HG03442 (cell line): ENCODE measurements at regions not wholly inside any gene's neighbourhood (a gene's known extent, or its start where the extent isn't known, plus 50 kb on each side); places are given as distances from the start of the nearest gene placed in this dataset.

Experiments used
- ATAC-seq: cut with Tn5 transposase; IDR thresholded peaks from one replicate; pipeline ENCODE4 v1.9.1; 2021; ENCODE audit warnings: mild to moderate bottlenecking, moderate library complexity; ENCODE audit not compliant: unreplicated experiment

DNA sequence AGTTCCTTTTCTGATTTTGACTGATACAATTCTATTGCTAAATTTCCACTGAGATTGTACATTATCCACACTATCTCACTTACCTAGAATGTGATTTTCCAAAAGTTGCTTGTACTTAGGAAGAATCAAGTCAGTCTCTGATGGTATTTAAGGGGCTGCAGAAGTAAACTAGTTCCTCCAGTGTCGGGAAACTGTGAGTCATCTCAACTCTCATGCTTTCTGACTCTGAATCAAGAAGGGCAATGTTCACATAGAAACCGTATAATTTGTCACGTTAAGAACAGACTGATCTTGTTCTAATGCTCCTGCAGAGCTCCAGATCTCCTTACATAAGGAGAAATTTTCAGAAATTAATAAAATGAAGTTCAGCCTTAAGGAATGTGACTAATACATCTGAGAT, 369.3 kb downstream of the KLF5 start:
- no peak for ATAC-seq

DNA sequence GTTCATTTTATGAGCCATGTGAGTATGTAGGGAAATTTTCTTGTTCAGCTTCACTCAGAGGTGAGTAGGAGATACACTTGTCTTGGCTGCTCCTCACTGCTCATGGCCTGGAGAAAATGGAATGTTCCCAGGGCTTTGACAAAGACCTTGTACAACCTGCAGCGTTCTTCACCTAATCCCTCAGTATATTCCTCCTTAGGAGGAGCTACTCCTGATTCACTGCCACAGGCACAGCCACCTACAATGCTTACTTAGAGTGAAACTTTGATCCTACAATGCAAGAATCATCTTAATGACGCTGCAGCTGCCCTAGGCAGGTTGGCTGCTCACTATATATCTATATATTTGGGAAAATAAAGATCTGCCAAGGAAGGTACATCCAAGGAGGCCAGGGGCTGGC, 364.2 kb downstream of the KLF5 start:
- ATAC-seq, result no peak

DNA sequence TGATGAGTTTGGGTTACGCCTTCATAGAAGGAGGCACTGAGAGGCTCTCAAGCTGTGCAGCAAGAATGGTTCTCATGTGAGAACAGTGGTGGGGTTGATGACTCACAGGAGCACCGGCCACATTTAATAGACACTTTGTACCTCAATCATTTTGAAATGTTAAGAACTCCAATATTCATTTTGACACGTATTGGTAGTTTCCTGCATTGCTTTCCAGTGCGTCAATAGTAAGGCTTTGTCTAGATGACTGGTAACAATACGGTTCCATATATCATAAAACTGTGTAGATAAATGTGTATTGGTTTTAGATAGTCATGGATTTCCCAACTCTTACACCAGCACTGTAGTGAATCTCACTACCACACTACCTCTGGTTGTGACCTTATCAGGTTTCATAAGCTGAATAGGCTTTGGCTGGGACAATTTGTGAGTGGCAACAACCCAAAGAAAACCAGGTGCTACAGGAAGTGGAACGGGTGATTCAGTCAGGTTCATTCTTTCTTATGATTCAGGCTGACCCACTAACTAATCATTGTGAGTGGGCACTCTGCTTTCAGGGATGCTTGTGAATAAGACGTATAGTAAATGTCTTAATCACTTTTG, 362.6 kb downstream of the KLF5 start:
- ATAC-seq, result no peak

DNA sequence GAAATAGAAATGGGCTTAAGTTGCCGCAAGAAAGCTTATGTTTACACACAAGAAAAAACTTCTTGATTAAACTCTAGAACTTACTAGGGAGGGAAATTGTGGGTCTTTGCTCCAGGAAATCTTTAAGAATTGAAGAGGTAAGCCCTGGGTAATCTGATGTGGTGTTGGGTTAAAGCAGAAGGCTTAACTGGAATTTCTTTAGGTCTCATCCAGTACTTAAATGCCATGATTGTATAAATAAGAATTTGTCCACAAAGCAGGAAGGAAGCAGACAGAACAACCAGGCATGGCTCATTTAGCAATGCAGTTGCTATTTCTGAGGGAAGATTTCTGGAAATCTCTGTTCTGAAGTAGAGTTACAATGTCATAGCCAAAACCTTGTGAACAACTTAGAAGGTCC, 360.4 kb downstream of the KLF5 start:
- ATAC-seq, result no peak

DNA sequence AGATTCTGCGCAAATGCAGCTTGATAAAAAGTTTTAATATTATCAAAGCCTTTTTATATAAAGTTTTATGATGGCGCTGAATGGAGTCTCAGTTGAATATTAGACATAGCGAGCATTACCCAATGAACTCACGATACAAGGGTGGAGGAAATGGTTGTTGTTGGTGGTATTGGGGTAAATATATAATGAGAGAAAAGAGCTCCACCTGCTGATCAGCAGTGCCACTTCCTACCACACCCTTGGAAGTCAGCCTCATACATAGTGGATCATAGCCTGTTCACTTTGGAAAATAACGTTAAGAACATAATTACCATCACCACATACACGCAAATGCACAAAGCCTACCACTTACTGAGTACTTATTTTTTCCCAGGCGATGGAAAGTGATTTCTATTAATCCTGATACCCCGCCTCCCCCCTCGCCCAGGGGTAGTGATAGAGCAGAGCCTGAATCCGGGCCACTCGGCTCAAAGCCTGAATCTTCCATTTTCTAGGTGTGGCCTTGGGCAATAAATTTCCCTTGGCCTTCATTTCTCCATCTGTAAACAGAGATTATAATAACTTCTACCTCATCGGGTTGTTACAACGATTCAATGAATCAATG, 358.3 kb downstream of the KLF5 start:
- ATAC-seq, result no peak

DNA sequence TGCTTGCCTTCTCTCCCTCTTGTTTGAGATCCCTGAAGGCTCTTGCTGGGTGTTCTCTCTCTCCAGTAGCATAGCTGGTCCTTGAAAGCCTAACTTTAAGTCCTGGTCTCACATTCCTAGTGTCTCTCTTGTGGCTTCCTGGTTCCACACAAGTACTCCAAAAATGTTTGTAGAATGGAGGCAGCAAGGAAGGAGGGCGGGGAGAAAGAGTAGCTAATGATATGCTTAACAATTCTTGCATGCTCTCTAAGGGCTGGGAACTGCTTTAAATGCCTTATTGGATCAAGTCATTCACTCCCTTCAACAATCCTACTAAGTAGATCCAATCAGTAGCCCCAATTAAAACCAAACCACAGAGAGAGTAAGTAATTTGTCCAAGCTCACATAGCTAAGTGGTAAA, 357.3 kb downstream of the KLF5 start:
- no peak for ATAC-seq

DNA sequence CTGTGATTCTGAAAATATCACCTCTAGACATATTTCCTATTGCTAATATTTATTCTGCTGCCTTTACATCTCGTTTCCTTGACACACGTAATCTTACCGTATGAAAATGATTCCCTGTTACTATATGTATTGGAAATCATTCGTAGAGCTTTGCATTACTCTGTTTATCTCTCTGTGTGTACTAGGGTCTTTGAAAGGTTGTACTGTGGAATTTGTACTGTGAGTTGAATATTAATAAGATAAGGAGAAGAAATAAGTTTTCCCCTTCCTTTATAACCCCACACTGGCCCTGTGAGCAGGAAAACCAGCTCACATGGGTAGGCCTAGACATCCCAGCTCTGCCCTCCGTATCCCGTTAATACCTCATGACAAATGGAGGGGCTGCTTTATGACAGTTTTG, 354.9 kb downstream of the KLF5 start:
- ATAC-seq, result no peak

DNA sequence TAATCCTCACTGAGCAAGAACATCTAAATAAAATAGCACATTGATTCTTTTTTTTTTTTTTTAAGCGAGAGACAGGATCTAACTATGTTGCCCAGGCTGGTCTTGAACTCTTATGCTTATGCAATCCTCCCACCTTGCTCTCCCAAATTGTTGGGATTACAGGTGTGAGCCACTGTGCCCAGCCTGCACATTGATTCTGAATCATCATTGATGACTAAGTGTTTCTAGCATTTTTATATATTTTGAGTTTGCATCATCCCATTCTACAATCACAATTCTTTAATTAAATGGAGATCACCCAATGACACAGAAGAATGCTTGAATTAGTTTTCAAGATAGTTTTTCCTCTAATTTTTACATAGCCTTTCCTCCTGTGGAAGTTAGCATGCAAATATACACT, 354.1 kb downstream of the KLF5 start:
- ATAC-seq, result no peak

DNA sequence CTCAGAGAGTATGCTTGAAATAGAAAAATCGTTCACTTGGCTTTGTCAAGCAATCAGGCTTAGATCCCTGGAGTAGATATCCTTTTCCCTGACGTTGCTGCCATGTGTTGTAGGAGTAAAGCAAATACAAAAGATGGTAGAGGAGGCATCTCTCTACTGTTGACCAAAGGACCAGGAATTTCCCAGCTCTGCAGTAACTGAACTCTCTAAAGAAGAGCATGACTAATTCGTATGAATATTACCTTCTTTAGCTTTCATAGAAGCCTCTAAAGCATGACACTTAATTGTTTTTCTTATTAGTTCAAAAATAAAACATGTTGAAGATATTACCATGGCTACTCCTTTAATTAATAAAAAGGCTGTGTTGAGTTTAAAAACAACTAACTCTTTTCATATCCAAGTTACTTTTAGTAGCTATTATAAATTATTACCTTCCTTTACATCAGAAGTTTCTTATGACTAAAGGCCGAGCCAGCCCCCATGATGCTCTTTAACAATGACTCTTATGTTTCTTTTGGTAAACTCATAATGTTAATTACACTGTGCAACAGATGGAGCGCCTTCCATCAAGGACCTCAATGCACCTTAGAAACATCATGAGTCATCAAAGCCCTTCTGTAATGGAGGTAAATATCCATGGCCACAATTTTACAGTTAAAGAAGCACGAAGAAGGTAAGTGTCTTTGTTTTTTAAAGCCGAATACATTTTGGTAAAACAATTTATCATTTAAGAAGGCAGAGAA, 352.4 kb downstream of the KLF5 start:
- no peak for ATAC-seq

DNA sequence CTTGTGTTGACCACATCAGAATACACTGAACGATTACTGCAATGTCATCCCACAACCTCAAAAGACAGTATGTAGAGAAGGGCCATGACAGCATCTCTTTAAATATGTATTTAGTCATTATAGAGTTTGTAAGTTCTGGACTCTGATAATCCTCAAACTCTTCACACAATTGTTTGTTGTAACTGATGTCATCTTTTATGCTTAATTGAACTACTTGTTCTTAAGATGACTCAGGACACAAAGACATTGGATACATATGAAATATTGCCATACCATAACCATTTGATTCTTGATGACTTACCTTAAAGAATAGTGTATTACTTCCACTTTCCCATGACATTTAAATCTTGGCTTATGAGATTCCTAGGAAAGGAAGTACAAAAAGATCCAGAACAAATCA, 347.6 kb downstream of the KLF5 start:
- ATAC-seq, result no peak

DNA sequence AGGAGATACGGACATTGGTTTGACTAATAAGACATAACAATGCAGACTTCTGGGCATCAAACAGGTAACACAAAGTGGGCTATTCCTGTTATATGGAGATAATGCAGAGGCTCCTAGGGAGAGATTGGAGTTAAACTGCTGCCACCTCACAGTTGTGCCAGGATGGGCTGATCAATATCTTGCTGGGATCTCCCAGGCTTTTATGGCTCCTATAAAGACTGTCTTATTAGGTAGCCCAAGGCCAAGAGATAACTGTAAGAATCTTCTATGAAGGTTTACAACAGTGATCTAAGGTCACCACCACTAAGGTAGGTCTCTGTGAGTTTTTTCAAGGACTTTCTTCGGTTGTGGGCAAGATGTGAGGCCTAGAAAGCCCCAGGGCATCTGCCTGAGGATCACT, 345.8 kb downstream of the KLF5 start:
- ATAC-seq, result no peak

DNA sequence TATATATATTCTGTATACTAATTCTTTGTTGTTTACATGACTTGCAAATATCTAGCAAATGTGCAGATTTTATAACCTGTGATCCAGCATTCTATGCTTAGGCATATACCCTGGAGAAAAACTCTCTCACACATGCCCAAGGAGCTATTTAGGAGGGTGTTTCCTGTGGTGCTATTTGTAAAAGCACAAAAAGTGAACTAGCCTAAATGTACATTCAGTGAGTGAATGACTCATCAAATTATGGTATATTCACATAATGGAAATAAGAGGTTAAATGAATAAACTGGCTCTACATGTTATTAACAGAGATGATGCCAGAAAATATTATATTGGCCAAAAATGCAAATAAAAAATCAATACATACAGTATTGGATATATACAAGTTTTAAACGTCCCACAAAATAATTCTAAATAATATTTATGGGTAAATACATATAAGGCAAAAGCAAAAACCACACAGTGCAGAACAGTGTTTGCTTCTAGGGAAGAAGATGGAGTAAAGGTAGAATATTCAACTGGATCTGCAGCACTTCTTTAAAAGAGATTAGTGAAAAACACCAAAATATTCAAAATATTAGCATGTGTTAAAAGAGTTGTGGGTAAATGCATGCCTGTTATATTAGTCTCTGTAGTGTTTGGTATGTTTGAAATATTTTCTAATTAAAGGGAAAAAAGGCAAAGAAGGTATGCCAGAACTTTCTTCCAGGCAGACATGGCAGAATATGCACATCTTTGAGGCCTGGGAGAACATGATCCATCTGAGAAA, 344.7 kb downstream of the KLF5 start:
- no peak for ATAC-seq

DNA sequence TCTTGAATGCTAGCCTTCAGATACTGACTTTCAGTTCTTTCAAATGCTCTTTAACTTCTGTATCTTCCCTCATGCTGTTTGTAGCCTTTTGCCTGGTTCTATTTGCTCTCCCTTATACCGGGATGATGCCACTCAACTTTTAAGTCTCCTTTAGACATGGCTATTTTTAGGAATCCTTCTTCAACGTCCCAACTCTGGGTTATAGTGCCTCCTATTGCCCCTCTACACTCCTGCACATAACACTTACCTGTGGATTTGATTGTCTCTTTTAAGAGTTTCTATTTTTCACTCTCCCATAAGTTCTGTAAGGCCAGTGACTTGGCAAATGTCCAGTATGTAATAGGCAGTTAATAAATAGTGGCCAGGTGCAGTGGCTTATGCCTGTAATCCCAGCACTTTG, 343.0 kb downstream of the KLF5 start:
- ATAC-seq, result no peak

DNA sequence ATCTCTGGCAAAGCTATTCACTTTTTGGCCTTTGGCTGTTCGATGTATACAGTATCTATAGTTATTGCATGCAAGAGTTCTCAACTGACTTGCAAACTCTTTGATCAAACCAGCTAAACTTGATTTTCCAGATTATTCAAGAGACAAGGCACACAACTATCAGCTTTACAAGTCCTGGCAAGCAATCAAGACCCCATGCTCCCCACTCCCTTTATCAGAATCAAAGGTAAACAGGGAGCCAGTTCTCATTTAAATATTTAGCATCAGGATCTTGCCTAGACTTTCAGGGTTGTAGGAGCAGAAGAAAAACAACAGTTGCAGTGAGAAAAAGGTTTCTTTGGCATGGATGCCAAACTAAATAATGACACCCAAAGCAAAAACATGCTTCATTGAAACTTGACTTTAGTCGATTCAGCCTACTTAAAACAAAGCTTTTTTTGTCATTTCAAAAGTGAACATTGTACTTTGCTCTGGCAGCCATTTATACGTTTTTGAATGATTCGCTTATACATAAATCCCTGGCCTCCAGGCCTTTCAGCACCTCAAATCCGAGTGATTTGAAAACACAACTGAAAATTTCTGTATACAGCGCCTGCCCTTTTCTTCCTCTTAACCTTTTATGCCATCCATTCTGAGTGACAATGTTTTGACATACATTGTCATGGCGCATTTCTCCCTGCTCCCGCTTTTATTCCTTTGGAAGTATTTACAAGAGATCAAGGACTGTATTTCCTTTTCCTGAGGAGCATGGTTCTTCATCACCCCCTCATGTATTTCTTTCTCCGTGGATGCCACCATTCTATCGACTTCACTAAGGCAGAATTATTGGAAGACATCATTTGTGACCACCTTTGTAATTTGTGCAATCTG, 340.8 kb downstream of the KLF5 start:
- ATAC-seq, result no peak

DNA sequence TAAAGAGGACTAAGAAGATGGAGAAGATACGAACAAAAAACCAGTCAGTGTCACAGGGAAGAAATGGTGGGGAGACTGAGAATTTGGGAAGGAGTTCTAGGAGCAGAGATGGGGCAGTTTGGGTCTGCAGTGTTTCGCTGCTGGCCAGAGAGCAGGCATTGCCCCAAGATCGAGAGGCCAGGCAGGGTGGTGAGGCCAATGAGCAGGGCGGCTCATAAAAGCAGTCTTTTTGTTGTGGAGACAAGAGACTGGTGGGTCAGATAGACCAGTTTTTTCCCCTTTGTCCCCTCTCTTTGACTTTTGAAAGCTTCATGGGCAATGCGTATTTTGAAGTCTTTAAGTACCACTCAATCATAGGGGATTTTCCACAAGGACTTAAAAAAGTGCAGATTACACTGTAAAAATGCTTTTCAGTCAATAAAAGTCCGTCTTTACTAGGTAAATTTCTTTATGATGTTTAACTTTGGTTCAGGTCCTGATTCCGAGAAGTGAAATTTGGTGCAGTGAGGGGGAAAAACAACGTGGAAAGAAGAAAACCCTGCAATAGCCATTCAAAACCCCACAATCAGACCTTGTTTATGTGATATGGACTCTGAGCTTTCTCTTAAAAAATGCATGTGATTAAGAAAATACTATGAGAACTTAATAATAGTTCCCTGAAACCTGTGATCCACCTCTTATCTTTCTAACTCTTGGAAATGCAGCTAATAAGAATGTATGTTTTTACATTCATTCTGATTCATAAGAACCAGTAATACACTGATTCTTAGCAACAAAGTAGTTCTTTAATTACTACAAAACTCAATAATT, 338.9 kb downstream of the KLF5 start:
- ATAC-seq, result no peak

DNA sequence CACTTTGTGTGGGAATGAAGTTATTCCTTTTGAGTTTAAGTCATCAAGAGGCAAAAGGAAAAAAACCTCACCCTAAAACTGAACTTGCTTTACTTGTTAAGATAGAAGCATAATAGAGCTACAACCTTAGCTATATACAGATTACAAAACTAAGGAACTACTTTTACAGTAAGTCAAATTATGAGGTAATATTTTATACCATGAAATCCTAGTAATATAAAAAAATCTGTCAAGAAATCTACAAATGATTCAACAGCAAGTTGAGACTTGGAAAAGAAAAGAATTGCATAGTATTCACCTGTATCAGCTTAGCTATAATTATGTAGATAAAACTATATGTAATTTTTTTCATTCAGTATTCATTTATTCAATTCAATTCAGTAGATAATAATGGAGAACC, 335.3 kb downstream of the KLF5 start:
- ATAC-seq, result no peak

DNA sequence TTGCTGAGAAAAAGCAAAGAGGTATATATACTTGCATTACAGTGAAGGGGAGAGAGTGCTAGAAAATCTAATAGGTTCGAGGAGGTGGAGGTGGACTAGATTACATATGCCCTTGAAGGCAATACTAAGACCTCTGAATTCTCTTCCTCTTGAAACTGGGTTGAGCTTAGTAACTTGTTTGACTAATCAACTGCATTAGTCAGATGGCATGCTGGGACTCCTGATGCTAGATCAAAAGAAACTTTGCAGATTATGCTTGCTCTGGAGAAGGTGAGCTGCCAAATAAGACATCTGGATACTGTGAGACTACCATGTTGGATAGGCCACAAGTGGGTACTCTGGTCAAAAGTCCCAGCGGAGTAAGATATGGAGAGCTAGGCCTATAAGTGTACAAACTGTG, 331.3 kb downstream of the KLF5 start:
- ATAC-seq, result no peak

DNA sequence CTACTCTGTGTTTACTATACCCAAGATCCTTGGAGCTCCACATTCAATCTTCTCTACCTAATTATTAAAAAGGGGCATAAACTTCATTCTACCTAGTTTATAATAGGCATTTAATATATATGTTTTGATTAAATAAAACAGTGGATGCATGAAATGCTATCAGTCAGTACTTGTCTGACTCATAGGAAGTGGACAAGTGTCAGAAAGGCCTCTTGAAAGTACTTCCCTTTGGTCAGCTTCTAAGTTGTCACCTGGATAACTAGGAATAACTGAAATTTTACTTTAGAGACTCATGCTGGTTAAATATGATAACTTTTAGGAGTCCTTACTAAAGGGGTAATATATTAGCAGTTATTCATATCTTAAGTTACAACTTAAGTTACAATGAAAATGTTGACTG, 329.8 kb downstream of the KLF5 start:
- no peak for ATAC-seq

DNA sequence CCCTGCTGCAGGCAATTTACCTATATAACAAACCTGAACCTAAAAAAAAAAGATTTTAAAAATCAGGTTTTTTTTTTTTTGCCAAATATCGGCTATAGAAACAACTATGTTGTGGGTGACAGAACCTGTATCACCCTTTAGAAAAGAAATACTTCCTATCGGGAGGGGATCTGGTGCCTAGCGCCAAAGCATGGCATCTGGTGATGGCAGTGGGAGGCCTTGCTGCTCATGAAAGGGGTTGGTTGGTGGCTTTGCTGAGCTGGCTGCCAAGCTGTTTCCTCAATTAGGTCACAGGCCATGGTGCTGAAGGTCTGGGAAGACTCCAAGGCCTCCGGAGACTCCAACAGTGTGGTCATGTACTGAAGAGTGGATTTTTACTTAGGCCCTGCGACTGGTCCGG, 328.5 kb downstream of the KLF5 start:
- ATAC-seq, result no peak

DNA sequence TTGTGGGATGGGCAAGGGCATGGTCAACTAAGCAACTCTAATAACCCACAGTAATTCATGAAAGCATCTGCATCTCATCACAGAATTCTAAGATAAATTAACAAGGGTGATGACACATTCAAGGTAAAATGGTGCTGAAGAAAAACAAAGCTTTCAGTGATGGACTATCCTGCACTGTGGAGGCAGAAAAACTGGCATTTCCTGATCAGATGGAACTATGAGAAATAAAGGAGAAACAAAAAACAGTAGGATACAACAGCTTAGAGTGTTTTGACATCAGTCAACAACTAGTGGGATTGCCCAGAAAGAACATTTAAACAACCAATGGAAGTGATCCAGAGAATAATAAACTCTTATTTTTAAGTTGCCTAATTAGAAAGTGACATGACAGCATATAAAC, 327.0 kb downstream of the KLF5 start:
- ATAC-seq, result no peak
